Renal pelvis (tissue), 1 donor: ENCODE measurements at regions not wholly inside any gene's neighbourhood (a gene's known extent, or its start where the extent isn't known, plus 50 kb on each side); places are given as distances from the start of the nearest gene placed in this dataset.

Source experiments
- DNase-seq: peaks from one replicate; pipeline ENCODE4 v3.0.0-alpha.2; 2013

GRCh38 chr3:77868725-77869124 is 828.8 kb downstream of the ROBO2 start:
- DNase-seq: no peak

DNA sequence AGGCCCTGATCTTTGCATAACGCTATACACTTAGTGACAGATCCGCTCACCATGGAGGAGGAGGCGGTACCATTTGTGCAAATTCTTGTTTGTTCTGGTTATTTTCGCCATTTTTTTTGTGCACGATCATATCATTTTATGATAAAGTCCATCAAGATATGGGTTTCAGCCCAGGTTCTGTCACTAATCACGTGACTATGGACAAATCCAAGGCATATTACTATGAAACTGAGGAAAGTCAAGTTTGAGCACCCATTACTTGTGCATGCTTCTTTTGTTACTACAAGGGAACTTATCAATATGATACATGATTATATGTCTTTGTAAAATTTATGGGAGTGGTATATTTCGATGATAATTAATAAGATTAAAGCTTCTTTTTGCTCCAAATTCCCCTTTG is 829.5 kb downstream of the ROBO2 start:
- DNase-seq: no peak

DNA sequence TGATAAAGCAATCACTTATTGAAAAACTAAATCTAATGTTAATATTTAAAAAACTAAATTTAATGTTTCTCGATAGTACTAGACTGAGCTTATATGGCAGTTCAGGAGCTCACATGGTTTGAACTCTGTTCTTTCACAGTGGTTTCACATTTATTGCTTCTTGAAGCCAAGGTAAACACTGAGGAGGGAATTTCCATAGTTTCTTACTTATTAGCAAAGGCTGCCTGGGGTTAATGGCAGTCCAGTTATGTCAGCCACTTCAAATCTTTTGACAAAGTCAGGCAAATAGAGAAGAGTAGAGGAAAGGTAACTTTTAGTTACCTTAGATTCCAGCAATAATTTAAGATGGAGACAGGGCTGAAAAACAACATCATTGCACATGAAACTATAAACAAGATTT is 831.5 kb downstream of the ROBO2 start:
- no peak for DNase-seq

- no peak for DNase-seq
Observed at GRCh38 chr3:77873598-77873997, 833.7 kb downstream of the ROBO2 start.

GRCh38 chr3:77885381-77885780 is 845.5 kb downstream of the ROBO2 start:
- no peak for DNase-seq

DNA sequence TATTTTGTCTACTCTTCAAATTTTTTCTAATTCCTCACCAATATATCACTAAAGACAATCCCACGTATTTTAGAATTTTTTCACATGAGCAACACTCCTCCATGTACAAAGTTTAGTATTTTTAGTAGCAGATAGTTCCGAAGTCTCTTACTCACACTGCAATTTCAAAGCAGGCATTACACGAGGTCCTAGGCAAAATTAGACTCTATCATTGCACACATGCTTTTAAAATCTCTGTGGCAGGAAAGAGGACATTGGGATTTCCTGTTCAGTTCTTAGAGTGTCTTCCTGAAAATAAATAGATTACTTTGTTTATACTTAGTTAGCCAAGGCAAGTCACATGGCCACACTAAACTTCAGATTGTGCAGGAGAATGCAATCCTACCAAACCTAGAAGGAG is 847.7 kb downstream of the ROBO2 start:
- DNase-seq: no peak

DNA sequence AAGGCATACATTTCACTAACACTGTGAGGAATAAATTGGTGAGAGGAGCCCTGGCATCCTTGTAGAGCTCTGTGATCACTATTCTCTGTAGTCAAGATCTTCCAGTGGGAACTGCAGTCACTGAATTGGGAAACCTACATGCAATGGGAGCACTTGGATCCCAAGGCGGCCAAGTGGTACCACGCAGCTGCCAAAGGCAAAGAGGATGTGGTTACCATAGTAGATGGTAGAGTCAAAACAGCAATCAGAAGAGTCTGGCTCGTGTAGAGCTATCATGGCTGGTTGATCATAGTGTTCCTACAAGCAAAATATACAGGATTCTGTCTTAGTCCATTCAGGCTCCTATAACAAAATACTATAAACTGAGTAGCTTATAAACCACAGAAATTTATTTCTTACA is 849.7 kb downstream of the ROBO2 start:
- no peak for DNase-seq

GRCh38 chr3:77898621-77899020 is 858.7 kb downstream of the ROBO2 start:
- no peak for DNase-seq

- DNase-seq: no peak
Observed at GRCh38 chr3:77902675-77903074, 862.8 kb downstream of the ROBO2 start.

GRCh38 chr3:77906102-77906709 is 866.3 kb downstream of the ROBO2 start:
- no peak for DNase-seq

- no peak for DNase-seq
Observed at GRCh38 chr3:77913524-77914174, 873.8 kb downstream of the ROBO2 start.

GRCh38 chr3:77915336-77915735 is 875.4 kb downstream of the ROBO2 start:
- peak; percentile 58 for DNase-seq

- DNase-seq: no peak
Observed at GRCh38 chr3:77917225-77917624, 877.3 kb downstream of the ROBO2 start.

- DNase-seq: no peak
Observed at GRCh38 chr3:77919244-77919643, 879.3 kb downstream of the ROBO2 start.

GRCh38 chr3:77931255-77932009 is 891.5 kb downstream of the ROBO2 start:
- DNase-seq: peak; percentile 87

DNA sequence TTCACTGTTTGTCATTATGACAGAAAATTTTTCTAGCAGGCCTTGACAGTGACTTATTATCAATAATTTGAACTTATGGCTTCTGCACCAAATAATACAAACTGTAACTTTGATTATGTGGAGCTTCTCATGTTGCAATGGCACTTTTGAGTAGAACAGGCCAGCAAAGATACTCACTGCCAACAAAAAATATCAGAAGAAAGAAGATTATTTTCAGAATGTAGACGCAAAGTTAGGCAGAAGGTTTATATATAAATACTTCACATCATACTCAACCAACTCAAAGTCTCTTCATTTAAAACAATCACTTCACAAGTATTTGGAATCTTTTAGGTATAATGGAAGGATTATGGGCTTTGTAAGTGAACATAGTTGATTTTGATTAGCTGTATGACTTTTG is 893.0 kb downstream of the ROBO2 start:
- DNase-seq: no peak

DNA sequence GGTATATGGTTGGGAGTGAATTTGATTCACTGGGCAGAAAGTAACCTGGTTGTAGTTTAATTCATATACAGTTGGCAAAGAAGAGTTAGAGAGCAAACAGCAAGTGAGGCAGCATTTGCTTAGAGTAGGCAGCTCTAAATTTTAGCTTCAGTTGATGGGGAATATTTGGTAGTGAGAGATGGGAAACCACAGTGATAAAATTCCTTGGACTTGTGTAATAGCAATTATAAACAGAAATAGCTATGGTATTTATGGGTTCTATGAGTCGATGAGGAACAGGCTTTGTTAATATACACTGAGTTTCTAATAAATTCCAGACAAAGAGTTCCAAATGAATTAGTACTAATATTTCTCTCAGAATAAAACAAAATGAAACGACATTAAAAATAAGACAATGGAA is 894.0 kb downstream of the ROBO2 start:
- no peak for DNase-seq

GRCh38 chr3:77935418-77935817 is 895.5 kb downstream of the ROBO2 start:
- DNase-seq: no peak

GRCh38 chr3:77939726-77940125 is 899.8 kb downstream of the ROBO2 start:
- DNase-seq: peak; percentile 37

- no peak for DNase-seq
Observed at GRCh38 chr3:77943598-77943997, 903.7 kb downstream of the ROBO2 start.

DNA sequence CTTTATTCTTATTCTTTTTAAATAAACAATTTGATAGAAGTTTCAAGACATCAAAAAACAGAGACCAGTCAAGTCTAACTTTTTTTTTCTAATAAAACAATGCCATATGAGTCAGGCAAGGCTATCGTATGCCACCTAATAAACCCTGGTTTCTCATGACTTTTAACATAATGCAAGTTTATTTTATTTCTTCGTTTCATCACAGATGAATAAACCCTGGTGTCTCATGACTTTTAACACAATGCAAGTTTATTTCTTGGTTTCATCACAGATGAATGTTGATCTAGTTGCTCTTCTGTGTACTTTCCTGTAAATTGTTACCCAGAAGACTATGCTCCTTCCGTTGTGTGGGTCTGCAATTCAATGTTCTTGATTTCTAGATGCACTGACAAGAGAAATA is 905.4 kb downstream of the ROBO2 start:
- no peak for DNase-seq

GRCh38 chr3:77947671-77948070 is 907.8 kb downstream of the ROBO2 start:
- no peak for DNase-seq

- DNase-seq: peak; percentile 85
Observed at GRCh38 chr3:77967621-77968020, 927.7 kb downstream of the ROBO2 start.
